ENCODE measurements at regions not wholly inside any gene's neighbourhood (a gene's known extent, or its start where the extent isn't known, plus 50 kb on each side); places are given as distances from the start of the nearest gene placed in this dataset.

GRCh38 chr18:66735933-66736332 is 132.0 kb upstream of the CDH19 start:
- DNase-seq (ENCODE audit: low spot score), result no peak
- intact Hi-C loops (cut with DNase I), result no loop called here

GRCh38 chr18:66734451-66734850 is 130.6 kb upstream of the CDH19 start:
- no peak for DNase-seq (ENCODE audit: low spot score)
- intact Hi-C loops (cut with DNase I), result no loop called here

- DNase-seq (ENCODE audit: low spot score), result no peak
- intact Hi-C loops (cut with DNase I), result no loop called here
These were observed 128.0 kb upstream of the CDH19 start for GRCh38 chr18:66731890-66732289.

- DNase-seq (ENCODE audit: low spot score), result no peak
- intact Hi-C loops (cut with DNase I), result no loop called here
These were observed 125.8 kb upstream of the CDH19 start for GRCh38 chr18:66729442-66730239.

- no peak for DNase-seq (ENCODE audit: low spot score)
- intact Hi-C loops (cut with DNase I), result no loop called here
These were observed 125.1 kb upstream of the CDH19 start for GRCh38 chr18:66728951-66729350.

- intact Hi-C loops (cut with DNase I), result no loop called here
- DNase-seq (ENCODE audit: low spot score), result no peak
These were observed 124.1 kb upstream of the CDH19 start for GRCh38 chr18:66727991-66728390.

- intact Hi-C loops (cut with DNase I), result no loop called here
- DNase-seq (ENCODE audit: low spot score), result no peak
These were observed 120.9 kb upstream of the CDH19 start for GRCh38 chr18:66724664-66725356.

- DNase-seq (ENCODE audit: low spot score), result no peak
- intact Hi-C loops (cut with DNase I), result no loop called here
These were observed 118.8 kb upstream of the CDH19 start for GRCh38 chr18:66722671-66723070.

- intact Hi-C loops (cut with DNase I), result loop anchor here in 1 of 2 donors (5.0 kb wide), 1 partner anchor 701 kb away; no protein-coding TSS in a partner anchor
- no peak for DNase-seq (ENCODE audit: low spot score)
These were observed 104.8 kb upstream of the CDH19 start for GRCh38 chr18:66708646-66709045.

- intact Hi-C loops (cut with DNase I), result loop anchor here in 1 of 2 donors (5.0 kb wide), 1 partner anchor 700 kb away; no protein-coding TSS in a partner anchor
- DNase-seq (ENCODE audit: low spot score), result no peak
These were observed 103.6 kb upstream of the CDH19 start for GRCh38 chr18:66707473-66707872.

- no peak for DNase-seq (ENCODE audit: low spot score)
- intact Hi-C loops (cut with DNase I), result no loop called here
These were observed 91.4 kb upstream of the CDH19 start for GRCh38 chr18:66695281-66695680.

GRCh38 chr18:66694852-66695251 is 91.0 kb upstream of the CDH19 start:
- DNase-seq (ENCODE audit: low spot score), result no peak
- intact Hi-C loops (cut with DNase I), result no loop called here

- intact Hi-C loops (cut with DNase I), result no loop called here
These were observed 83.7 kb upstream of the CDH19 start for GRCh38 chr18:66687635-66688034.

GRCh38 chr18:66682855-66683322 is 79.0 kb upstream of the CDH19 start:
- intact Hi-C loops (cut with DNase I), result no loop called here
- no peak for DNase-seq (ENCODE audit: low spot score)

More at GRCh38 chr18:66687635-66688034, 83.7 kb upstream of the CDH19 start:
- no peak for DNase-seq (ENCODE audit: low spot score)

- no peak for DNase-seq (ENCODE audit: low spot score)
- intact Hi-C loops (cut with DNase I), result no loop called here
These were observed 72.8 kb upstream of the CDH19 start for GRCh38 chr18:66676699-66677098.

GRCh38 chr18:66674286-66674685 is 70.4 kb upstream of the CDH19 start:
- intact Hi-C loops (cut with DNase I), result no loop called here
- no peak for DNase-seq (ENCODE audit: low spot score)

- no peak for DNase-seq (ENCODE audit: low spot score)
- intact Hi-C loops (cut with DNase I), result no loop called here
These were observed 64.8 kb upstream of the CDH19 start for GRCh38 chr18:66668706-66669105.

- no peak for DNase-seq (ENCODE audit: low spot score)
- intact Hi-C loops (cut with DNase I), result no loop called here
These were observed 58.7 kb upstream of the CDH19 start for GRCh38 chr18:66662632-66663031.

- intact Hi-C loops (cut with DNase I), result no loop called here
- DNase-seq (ENCODE audit: low spot score), result no peak
These were observed 51.5 kb upstream of the CDH19 start for GRCh38 chr18:66655407-66655806.
